Medulla oblongata (tissue), 1 donor: ENCODE measurements at regions not wholly inside any gene's neighbourhood (a gene's known extent, or its start where the extent isn't known, plus 50 kb on each side); places are given as distances from the start of the nearest gene placed in this dataset.
A peak's percentile ranks its signal among the peaks of the same experiment; 100 is the strongest.

Source experiments
- DNase-seq: peaks from one replicate; pipeline ENCODE4 v3.0.0-alpha.2; 2015; ENCODE audit errors: extremely low spot score

DNA sequence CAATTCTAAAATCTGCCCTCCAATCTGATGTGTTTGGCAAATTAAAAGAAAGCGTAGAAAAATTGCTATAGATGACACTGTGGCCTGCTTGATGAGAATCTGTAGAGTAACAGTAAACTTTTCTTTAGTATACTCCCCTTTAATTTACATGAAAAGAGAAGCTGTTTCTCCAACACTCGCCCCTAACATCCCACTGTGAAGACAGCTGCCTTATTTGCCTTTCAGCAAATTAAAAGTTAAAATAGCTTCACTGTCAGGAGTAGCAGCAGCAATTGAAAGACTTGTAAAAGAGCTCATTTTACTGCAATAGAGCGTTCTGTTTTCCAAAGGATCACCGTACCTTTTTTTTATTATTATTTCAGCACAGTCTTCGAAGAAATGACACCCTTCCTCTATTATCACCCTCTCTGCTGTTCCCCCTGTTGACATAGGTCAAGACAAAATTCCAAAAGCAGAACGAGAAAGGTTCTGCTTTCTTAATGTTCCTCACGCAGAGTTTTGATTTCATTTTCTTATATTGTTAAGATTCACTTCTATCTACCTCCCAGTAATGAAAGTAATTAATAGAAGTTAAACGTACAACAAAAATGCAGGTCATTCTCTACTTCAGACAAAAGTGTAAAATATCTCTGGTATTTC, 153.5 kb upstream of the USP15 start:
- peak; percentile 7 for DNase-seq

GRCh38 chr12:62113366-62114011, 146.7 kb upstream of the USP15 start:
- no peak for DNase-seq

GRCh38 chr12:62116986-62117385, 143.2 kb upstream of the USP15 start:
- no peak for DNase-seq

DNA sequence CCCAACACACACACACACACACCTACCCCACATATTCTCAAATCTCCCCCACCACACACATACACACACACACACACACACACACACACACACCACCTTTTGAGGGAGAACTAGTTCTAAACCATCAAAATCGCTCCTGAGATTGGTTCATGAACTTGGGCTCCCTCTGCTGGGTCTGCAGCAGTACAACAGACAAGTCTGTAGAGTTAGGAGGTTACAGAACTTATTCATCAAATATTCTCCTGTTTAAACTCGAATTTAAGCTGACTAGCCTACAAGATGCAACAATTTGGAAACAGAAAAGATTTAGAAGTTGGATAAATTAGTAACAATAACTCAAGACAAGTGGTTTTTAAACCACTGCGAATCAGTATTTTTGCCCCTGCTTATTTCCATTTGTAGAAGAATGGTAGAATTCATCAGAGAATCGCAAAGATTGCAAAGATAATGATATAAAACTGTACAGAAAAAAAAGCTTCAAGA, 136.4 kb upstream of the USP15 start:
- DNase-seq: peak; percentile 45

DNA sequence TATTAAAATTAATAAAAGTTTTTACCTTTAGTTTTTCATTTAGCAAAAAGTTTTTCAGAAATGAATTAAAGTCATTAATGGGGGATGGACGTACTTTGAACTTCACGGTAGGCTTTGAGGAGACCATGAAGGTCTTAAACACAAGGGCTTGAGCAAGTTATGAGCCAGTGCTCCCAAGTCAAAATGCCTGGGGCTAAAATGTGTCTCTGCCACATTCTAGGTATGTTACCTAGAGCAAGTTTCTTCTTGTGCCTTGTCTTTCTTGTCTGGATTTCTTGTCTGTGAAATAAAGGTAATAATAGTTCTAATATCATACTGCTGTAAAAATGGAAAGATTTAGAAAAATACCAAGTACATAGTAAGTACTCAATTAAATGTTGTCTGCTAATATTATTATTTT, 132.7 kb upstream of the USP15 start:
- no peak for DNase-seq

- DNase-seq: no peak
Observed at GRCh38 chr12:62128175-62128975, 131.8 kb upstream of the USP15 start.

- DNase-seq: no peak
Observed at GRCh38 chr12:62129291-62129690, 130.9 kb upstream of the USP15 start.

GRCh38 chr12:62130402-62130801, 129.8 kb upstream of the USP15 start:
- no peak for DNase-seq

DNA sequence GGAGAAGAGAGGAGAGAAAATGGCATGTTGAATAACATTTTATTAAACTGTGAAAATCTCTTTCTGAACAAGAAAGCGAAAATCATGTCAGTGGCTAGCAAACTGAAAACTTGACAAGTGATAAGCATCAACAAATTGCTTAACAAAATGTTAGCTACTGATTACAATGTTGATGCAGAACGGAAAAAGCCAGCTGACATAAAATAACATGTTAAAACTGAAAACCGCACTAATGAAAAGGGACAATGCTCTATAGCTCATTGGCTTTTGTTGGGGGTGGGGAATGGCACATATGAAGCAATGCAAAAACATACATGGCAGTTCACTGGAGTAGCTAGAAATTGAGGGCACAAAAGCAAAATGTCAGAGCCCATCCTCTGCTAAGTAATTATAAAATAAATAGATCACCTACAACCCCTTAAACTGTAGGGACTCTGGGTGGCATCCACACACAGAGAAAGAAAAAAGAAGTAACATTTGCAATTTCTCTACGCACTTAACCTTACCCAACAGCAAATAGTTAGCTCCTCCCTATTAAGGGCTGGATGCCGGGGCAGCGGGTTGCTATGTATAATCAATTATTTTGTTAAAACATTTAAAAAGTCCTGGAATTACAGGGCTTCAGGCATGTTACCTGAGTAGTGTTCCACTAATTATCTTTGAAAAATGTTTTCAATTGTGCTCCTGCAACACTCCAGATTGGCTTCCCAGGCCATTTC, 129.2 kb upstream of the USP15 start:
- DNase-seq: no peak

DNA sequence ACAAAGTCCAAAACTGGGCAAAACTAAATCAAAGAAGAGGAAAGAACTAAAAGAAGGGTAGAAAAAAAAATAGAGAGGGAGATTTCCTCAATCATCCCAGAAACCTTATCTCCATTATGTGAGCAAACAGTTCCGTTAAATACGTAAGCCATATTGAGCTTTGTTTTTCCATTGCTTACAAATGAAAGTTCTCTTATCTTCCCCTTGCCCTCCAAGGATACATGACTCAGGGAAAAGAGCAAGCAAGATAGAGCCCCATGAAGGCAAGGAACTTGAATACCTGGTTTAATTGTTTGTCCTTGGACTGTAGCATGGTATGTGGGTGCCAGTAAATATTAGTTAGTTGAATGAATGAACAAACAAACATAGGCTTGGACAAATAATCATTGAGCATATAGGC, 126.8 kb upstream of the USP15 start:
- no peak for DNase-seq

- no peak for DNase-seq
Observed at GRCh38 chr12:62135553-62136200, 124.5 kb upstream of the USP15 start.

DNA sequence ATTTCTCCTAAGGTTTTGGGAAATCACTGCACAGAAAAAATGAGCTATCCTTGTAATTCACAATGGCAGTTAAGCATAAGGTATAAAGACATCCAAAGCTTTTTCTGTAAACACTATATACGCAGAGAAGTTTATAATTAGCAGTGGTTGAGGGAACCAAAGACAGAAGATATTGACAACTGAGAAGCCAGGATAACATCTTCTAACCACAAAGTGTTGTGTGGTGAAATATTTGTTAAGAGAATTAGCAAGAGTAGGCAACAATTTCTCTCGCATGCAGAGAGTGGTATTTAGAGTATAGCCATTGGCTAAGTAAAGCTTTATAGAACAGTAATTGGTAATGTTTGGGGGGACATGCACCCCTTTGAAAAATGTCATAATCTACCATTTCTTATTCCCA, 123.7 kb upstream of the USP15 start:
- no peak for DNase-seq

DNA sequence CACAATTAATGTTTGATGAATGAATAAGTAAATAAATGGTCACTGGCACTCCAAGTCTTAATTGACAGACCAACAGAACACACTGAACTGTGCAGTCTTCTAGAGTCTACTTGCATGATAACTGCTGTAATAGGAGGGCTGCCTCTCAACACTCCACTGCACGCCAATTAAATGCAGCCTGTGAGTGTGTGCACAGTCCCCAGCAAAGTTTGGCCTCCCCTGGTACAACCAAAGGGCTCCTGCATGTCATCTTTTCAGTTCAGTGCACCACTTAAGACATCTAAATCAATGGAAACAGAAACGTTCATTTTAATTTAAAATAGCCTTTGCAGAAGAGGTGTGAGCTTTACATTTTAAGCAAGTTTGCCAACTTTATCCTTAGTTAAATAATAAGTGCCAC, 121.7 kb upstream of the USP15 start:
- DNase-seq: no peak

DNA sequence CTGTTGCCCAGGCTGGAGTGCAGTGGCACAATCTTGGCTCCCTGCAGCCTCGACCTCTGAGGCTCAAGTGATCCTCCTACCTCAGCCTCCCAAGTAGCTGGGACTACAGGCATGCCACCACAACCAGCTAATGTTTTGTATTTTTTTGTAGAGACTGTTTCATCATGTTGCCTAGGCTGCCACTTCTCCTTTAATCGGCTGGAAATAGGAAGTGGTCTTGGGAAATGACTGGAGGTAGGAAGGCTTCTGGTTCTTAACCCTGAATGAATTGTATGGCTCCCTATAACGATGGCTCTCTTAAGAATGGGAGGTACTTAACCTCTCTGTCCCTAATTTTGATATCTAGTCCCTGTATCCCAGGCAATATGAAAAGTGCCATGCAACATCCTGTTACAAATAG, 113.9 kb upstream of the USP15 start:
- DNase-seq: no peak

- no peak for DNase-seq
Observed at GRCh38 chr12:62158013-62158412, 102.2 kb upstream of the USP15 start.

GRCh38 chr12:62158461-62159360, 101.5 kb upstream of the USP15 start:
- no peak for DNase-seq

- no peak for DNase-seq
Observed at GRCh38 chr12:62162214-62162613, 98.0 kb upstream of the USP15 start.

- no peak for DNase-seq
Observed at GRCh38 chr12:62163368-62163767, 96.8 kb upstream of the USP15 start.

DNA sequence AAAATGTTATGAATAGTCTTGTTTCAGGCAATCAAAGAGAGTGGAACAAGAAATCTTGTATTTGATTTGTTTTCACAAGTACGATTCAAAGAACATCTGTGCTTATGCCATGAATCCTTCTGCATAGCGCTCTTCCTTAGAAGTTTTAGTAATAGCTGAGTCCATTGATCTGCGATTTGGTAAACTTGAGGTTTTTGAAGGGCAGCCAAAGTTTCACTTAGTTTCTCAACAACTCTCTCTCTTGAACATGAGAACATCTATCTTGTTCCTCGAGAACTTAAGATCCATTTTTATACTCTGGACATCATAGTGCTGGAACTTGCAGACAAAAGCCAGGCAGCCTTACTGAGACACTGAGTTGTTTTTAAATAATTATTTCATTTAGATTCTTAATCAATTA, 96.2 kb upstream of the USP15 start:
- no peak for DNase-seq

GRCh38 chr12:62166525-62166924, 93.7 kb upstream of the USP15 start:
- no peak for DNase-seq

GRCh38 chr12:62168411-62168810, 91.8 kb upstream of the USP15 start:
- DNase-seq: no peak
